Muscle layer of colon (tissue), 2 donors: ENCODE measurements at regions not wholly inside any gene's neighbourhood (a gene's known extent, or its start where the extent isn't known, plus 50 kb on each side); places are given as distances from the start of the nearest gene placed in this dataset.

Experiments used
- H3K27ac ChIP-seq: one replicate; pipeline ENCODE4 v1.7.0; 2013; ENCODE audit warnings: low read depth, mild to moderate bottlenecking, low read length, moderate library complexity
- H3K27me3 ChIP-seq, 2 donors: one replicate each; pipeline ENCODE4 v1.7.0; 2013; ENCODE audit warnings: low read length in 2 of 2, mild to moderate bottlenecking in 2 of 2; ENCODE audit not compliant: insufficient read depth in 2 of 2, control insufficient read depth in 1 of 2
- H3K36me3 ChIP-seq: one replicate; pipeline ENCODE4 v1.7.0; 2013; ENCODE audit warnings: mild to moderate bottlenecking, low read length; ENCODE audit not compliant: insufficient read depth
- H3K4me1 ChIP-seq: one replicate; pipeline ENCODE4 v1.7.0; 2013; ENCODE audit warnings: mild to moderate bottlenecking, low read length; ENCODE audit not compliant: insufficient read depth
- H3K4me3 ChIP-seq, 2 donors: one replicate each; pipeline ENCODE4 v1.7.0; 2013; ENCODE audit warnings: low read length in 2 of 2, low read depth in 1 of 2, mild to moderate bottlenecking in 1 of 2, moderate library complexity in 1 of 2
- H3K9ac ChIP-seq: one replicate; pipeline ENCODE4 v1.7.0; 2013; ENCODE audit warnings: low read length
- H3K9me3 ChIP-seq: one replicate; pipeline ENCODE4 v1.7.0; 2013; ENCODE audit warnings: mild to moderate bottlenecking, low read length
- donor health status: abdominal sarcoma.
- donor health status: Adenocarcinoma of cecum.

DNA sequence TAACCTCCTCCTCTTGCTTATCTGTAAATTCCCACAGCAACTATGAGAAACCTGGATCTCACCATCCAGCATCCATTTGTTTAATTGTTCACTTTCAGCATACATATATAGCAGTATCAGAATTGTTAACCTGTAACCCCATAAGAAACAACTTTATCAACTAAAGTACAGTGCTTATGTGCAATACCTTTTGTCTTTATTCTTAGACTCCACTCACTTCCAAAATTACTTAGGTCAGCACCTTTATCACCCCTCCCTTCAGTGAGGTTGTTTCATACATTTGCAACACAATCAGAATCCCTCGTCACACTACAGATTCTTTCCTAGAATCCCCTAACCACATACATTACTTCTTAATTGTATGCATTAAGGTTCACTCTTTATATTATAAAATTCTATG is 225.9 kb upstream of the NCKAP5 start:
- peaks cover 5% of the 10 kb centered on the region for H3K9me3 ChIP-seq
- no peaks in the 10 kb centered on the region for H3K27me3 ChIP-seq
- H3K4me1 ChIP-seq, result no peaks in the 10 kb centered on the region
- no peak overlapping the region for H3K27ac ChIP-seq
- no peak overlapping the region for H3K4me3 ChIP-seq
- H3K9ac ChIP-seq, result no peak overlapping the region
- no peaks in the 10 kb centered on the region for H3K36me3 ChIP-seq

DNA sequence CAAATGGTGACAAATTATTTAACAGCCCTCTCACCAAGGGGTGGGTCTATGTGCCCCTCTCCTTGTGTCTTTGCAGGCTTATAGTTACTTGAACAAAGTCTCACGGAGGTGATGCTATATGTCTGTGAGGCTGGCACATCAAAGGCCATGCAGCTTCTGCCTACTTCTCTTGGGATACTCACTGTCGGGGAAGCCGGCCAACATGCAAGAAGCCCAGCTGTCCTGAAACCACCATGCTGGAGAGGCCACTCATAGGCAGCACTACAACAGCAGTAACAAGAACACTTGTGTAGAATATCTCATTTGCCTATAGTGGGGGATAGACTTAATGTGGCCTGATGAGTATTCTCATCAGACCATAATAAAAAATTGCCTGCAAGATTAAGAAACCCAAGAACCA is 233.7 kb upstream of the NCKAP5 start:
- Histone ChIP-seq H3K4me3 (no peak overlapping the region), H3K9me3 (no peaks in the 10 kb centered on the region), H3K4me1 (no peaks in the 10 kb centered on the region), H3K9ac (no peak overlapping the region), H3K27ac (no peak overlapping the region), H3K36me3 (no peaks in the 10 kb centered on the region), H3K27me3 (no peaks in the 10 kb centered on the region)

GRCh38 chr2:133802409-133803039 is 234.3 kb upstream of the NCKAP5 start:
- Histone ChIP-seq H3K4me1 (no peaks in the 10 kb centered on the region), H3K4me3 (no peak overlapping the region), H3K36me3 (no peaks in the 10 kb centered on the region), H3K9ac (no peak overlapping the region), H3K27me3 (no peaks in the 10 kb centered on the region), H3K9me3 (no peaks in the 10 kb centered on the region), H3K27ac (no peak overlapping the region)

DNA sequence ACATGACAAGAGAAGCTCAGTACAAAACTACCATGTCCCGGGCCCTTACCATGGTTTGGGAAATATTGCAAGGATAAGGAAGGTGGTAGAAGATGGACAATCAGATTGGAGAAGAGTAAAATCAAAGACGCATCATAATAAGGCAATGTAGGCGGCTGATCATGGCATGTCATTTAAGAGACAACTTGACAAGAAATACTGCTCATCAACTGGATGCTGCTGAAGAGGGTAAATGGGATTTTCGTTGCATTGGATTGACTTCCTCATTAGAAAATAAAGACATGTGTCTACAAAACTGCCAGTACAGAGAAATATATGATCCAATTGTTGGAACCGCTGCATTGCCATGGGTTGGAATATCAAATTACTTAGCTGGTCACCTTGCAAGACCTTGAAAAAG is 238.3 kb upstream of the NCKAP5 start:
- no peak overlapping the region for H3K27ac ChIP-seq
- no peak overlapping the region for H3K4me3 ChIP-seq
- no peaks in the 10 kb centered on the region for H3K27me3 ChIP-seq
- H3K9me3 ChIP-seq, result no peaks in the 10 kb centered on the region
- H3K4me1 ChIP-seq, result no peaks in the 10 kb centered on the region
- no peak overlapping the region for H3K9ac ChIP-seq
- no peaks in the 10 kb centered on the region for H3K36me3 ChIP-seq

- no peak overlapping the region for H3K9ac ChIP-seq
- H3K4me1 ChIP-seq, result no peaks in the 10 kb centered on the region
- no peaks in the 10 kb centered on the region for H3K27me3 ChIP-seq
- H3K4me3 ChIP-seq, result no peak overlapping the region
- no peaks in the 10 kb centered on the region for H3K9me3 ChIP-seq
- no peaks in the 10 kb centered on the region for H3K36me3 ChIP-seq
- no peak overlapping the region for H3K27ac ChIP-seq
Measured at GRCh38 chr2:133809485-133809884, 241.2 kb upstream of the NCKAP5 start.

DNA sequence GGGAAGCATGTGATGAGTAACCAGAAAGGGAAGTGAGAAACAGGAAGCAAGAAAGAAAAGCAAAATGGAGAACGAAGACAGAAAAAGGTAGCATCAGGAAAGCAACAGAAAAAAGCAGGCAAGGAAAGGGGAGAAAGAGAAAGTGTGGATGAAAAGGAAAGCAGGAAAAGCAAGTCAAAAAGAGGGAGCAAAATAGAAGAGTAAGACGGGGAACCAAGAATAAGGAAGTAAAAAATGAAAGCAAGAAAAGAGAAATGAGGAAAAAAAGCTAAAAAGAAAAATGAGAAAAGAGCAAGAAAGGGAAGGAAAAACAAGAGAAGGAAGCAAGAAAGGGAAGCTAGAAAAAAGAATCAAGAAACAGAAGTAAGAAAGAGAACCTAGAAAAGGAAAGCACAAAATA is 242.3 kb upstream of the NCKAP5 start:
- Histone ChIP-seq H3K36me3 (no peaks in the 10 kb centered on the region), H3K27me3 (no peaks in the 10 kb centered on the region), H3K9me3 (no peaks in the 10 kb centered on the region), H3K4me1 (no peaks in the 10 kb centered on the region), H3K27ac (no peak overlapping the region), H3K4me3 (no peak overlapping the region), H3K9ac (no peak overlapping the region)

GRCh38 chr2:133811409-133812125 is 243.3 kb upstream of the NCKAP5 start:
- Histone ChIP-seq H3K4me1 (no peaks in the 10 kb centered on the region), H3K27ac (no peak overlapping the region), H3K27me3 (no peaks in the 10 kb centered on the region), H3K9ac (no peak overlapping the region), H3K4me3 (no peak overlapping the region), H3K9me3 (no peaks in the 10 kb centered on the region), H3K36me3 (no peaks in the 10 kb centered on the region)

DNA sequence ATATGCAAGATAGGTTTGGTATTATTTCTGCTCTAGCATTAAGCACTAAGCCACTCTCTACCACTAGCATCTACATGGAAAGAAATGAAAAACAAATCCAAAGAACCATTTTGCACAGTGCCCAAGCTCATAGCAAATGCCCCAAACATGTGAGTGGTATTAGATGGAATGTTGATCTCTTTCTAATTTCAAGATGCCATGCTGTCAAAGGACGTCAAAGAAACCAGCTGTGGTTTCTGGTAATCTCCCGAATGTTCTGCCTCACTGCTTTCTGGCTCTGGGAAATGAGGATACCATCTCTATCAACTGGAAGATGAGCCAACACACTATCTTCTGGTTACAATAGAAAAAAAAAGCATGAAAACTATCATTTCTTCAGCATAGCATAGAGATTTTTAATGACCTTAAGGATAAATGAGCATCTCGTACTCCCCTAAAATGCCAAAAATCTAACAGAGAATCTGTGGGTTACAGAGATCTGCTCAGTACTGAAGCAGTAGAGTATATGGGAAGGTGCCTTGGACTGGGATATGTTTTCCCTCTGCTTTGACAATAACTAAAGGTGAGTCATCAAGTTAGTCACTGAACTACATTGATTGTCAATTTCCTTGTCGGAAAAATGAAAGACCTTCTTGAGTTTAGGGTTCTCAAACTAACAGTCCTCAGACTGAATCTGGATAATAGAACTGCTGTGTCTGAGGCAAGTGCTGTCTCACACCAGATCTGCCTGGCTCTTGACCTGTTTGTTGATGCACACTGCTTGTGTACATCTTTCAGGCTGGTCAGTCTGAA is 244.8 kb upstream of the NCKAP5 start:
- Histone ChIP-seq H3K4me1 (no peaks in the 10 kb centered on the region), H3K36me3 (no peaks in the 10 kb centered on the region), H3K27me3 (no peaks in the 10 kb centered on the region), H3K9me3 (no peaks in the 10 kb centered on the region), H3K27ac (no peak overlapping the region), H3K4me3 (no peak overlapping the region), H3K9ac (no peak overlapping the region)

GRCh38 chr2:133814890-133815289 is 246.6 kb upstream of the NCKAP5 start:
- Histone ChIP-seq H3K36me3 (no peaks in the 10 kb centered on the region), H3K27me3 (no peaks in the 10 kb centered on the region), H3K4me1 (peaks cover 5% of the 10 kb centered on the region), H3K27ac (no peak overlapping the region), H3K4me3 (no peak overlapping the region), H3K9me3 (no peaks in the 10 kb centered on the region), H3K9ac (no peak overlapping the region)

GRCh38 chr2:133816037-133816436 is 247.8 kb upstream of the NCKAP5 start:
- Histone ChIP-seq H3K9ac (no peak overlapping the region), H3K27ac (no peak overlapping the region), H3K4me3 (no peak overlapping the region), H3K27me3 (no peaks in the 10 kb centered on the region), H3K36me3 (no peaks in the 10 kb centered on the region), H3K4me1 (peaks cover 5% of the 10 kb centered on the region), H3K9me3 (no peaks in the 10 kb centered on the region)

GRCh38 chr2:133817680-133818566 is 249.7 kb upstream of the NCKAP5 start:
- H3K4me1 ChIP-seq, result peaks cover 5% of the 10 kb centered on the region
- H3K27me3 ChIP-seq, result no peaks in the 10 kb centered on the region
- no peak overlapping the region for H3K9ac ChIP-seq
- no peaks in the 10 kb centered on the region for H3K9me3 ChIP-seq
- no peak overlapping the region for H3K4me3 ChIP-seq
- H3K36me3 ChIP-seq, result no peaks in the 10 kb centered on the region
- no peak overlapping the region for H3K27ac ChIP-seq
